HCT116 (cell line): ENCODE measurements at regions not wholly inside any gene's neighbourhood (a gene's known extent, or its start where the extent isn't known, plus 50 kb on each side); places are given as distances from the start of the nearest gene placed in this dataset.
"Not testable (repeated sequence)": the region's sequence is repeated elsewhere in the genome, so short reads cannot be mapped to it uniquely, and the experiment has no call there.

Experiments used
- ATAC-seq: fragments of 200-7000 bp; cut with Tn5 transposase; 2 replicates; pipeline ENCODE4 v1.9.1; 2020; ENCODE audit warnings: mild to moderate bottlenecking, moderate library complexity
- BruUV-seq: library from RNA; stranded (reverse); fragments of 400-500 nt; replicated peaks from 2 replicates; lab custom pipeline; 2021; lab: Mats Ljungman, UMichigan
- CTCF ChIA-PET: fragments of 300-600 bp; sonication (Branson Sonifier 250); formaldehyde crosslinking; loops from one replicate; lab custom pipeline; 2021; ENCODE audit warnings: antibody characterized with exemption; lab: Charles Lee
- POLR2A ChIA-PET: fragments of 300-600, 350-600 bp; sonication (Branson Sonifier 250); formaldehyde crosslinking; loops from one replicate; lab custom pipeline; 2021; ENCODE audit warnings: antibody characterized with exemption; lab: Charles Lee
- RAD21 ChIA-PET, 2 experiments: fragments of 300-600 bp; sonication (Branson Sonifier 250); formaldehyde crosslinking; loops; one replicate each; lab custom pipeline; 2023; ENCODE audit warnings: low total read pairs in 2 of 2; ENCODE audit not compliant: uncharacterized antibody in 2 of 2, unreplicated experiment in 2 of 2, low non-redundant PET in 1 of 2; lab: Charles Lee
- DNase-seq: peaks from one replicate; pipeline ENCODE4 v3.0.0-alpha.2; 2010; ENCODE audit warnings: low read depth, low spot score
- H2AFZ ChIP-seq: fragments of 200-600 bp; shearing (Covaris generic), sonication (generic); 2 replicates; pipeline ENCODE4 v1.6.1; 2017; ENCODE audit warnings: low read depth, mixed run types, mixed read lengths, antibody characterized with exemption, low read length; ENCODE audit not compliant: poor library complexity, severe bottlenecking
- H3K27ac ChIP-seq: 2 replicates; pipeline ENCODE4 v1.5.1; 2012; ENCODE audit warnings: low read depth, low read length
- H3K27me3 ChIP-seq: fragments of 200-600 bp; sonication (generic); 2 replicates; pipeline ENCODE4 v1.6.1; 2016; ENCODE audit warnings: mixed run types, low read length, mixed read lengths; ENCODE audit not compliant: insufficient read depth
- H3K36me3 ChIP-seq, 2 experiments: fragments of 200-500 bp in 1 of 2; fragments of 200-600 bp in 1 of 2; sonication (Bioruptor generic) in 1 of 2; sonication (generic) in 1 of 2; 2 replicates each; pipeline versions ENCODE4 v1.5.1 to v1.6.1; 2014 to 2016; ENCODE audit warnings: low read length in 2 of 2, inconsistent platforms in 1 of 2, mixed read lengths in 1 of 2, mixed run types in 1 of 2; ENCODE audit not compliant: insufficient read depth in 2 of 2, control insufficient read depth in 1 of 2
- H3K4me1 ChIP-seq, 2 experiments: fragments of 200-600 bp in 1 of 2; sonication (generic) in 1 of 2; 2 replicates each; pipeline versions ENCODE4 v1.5.1 to v1.6.1; 2012 to 2017; ENCODE audit warnings: low read length in 2 of 2, inconsistent platforms in 1 of 2, mild to moderate bottlenecking in 1 of 2, mixed read lengths in 1 of 2, mixed run types in 1 of 2, moderate library complexity in 1 of 2; ENCODE audit not compliant: insufficient read depth in 2 of 2, control insufficient read depth in 1 of 2
- H3K4me2 ChIP-seq: fragments of 200-600 bp; sonication (generic); 2 replicates; pipeline ENCODE4 v1.6.1; 2017; ENCODE audit warnings: mixed run types, low read length, mixed read lengths
- H3K4me3 ChIP-seq, 2 experiments: fragments of 200-600 bp in 1 of 2; sonication (generic) in 1 of 2; replicated peaks in 1 of 2; 2 replicates each; pipeline ENCODE4 v1.5.1; 2011 to 2016; ENCODE audit warnings: low read length in 2 of 2, control low read depth in 1 of 2, low read depth in 1 of 2, mild to moderate bottlenecking in 1 of 2, mixed read lengths in 1 of 2, mixed run types in 1 of 2
- H3K79me2 ChIP-seq: fragments of 200-600 bp; sonication (generic); 2 replicates; pipeline ENCODE4 v1.6.1; 2017; ENCODE audit warnings: mild to moderate bottlenecking, mixed run types, low read length, moderate library complexity, mixed read lengths; ENCODE audit not compliant: insufficient read depth
- H3K9ac ChIP-seq: fragments of 200-600 bp; sonication (generic); 2 replicates; pipeline ENCODE4 v1.6.1; 2016; ENCODE audit warnings: low read length, mixed read lengths
- H3K9me2 ChIP-seq: fragments of 200-600 bp; sonication (generic), shearing (Covaris generic); 2 replicates; pipeline ENCODE4 v1.6.1; 2017; ENCODE audit warnings: mixed run types, mild to moderate bottlenecking, moderate library complexity; ENCODE audit not compliant: insufficient read depth
- H3K9me3 ChIP-seq, 2 experiments: fragments of 200-500 bp in 1 of 2; fragments of 200-600 bp in 1 of 2; sonication (Bioruptor generic) in 1 of 2; sonication (generic) in 1 of 2; 2 replicates each; pipeline ENCODE4 v1.6.1; 2014 to 2017; ENCODE audit warnings: low read length in 2 of 2, mixed read lengths in 2 of 2, inconsistent platforms in 1 of 2, low read depth in 1 of 2, mild to moderate bottlenecking in 1 of 2, mixed run types in 1 of 2, moderate library complexity in 1 of 2; ENCODE audit not compliant: control insufficient read depth in 1 of 2, insufficient read depth in 1 of 2
- H4K20me1 ChIP-seq: fragments of 200-600 bp; sonication (generic), shearing (Covaris generic); 2 replicates; pipeline ENCODE4 v1.6.1; 2017; ENCODE audit warnings: mixed run types, mild to moderate bottlenecking, moderate library complexity; ENCODE audit not compliant: insufficient read depth
- ELF1 ChIP-seq: IDR thresholded peaks from 2 replicates; pipeline ENCODE4 v1.6.1; 2012; ENCODE audit warnings: low read depth, borderline replicate concordance
- YY1 ChIP-seq: IDR thresholded peaks from 2 replicates; pipeline ENCODE4 v1.6.1; 2011; ENCODE audit warnings: low read length, low read depth, moderate library complexity, mild to moderate bottlenecking; ENCODE audit not compliant: insufficient replicate concordance; ENCODE audit errors: extremely low read depth
- intact Hi-C: fragments of 100-400 bp; cut with micrococcal nuclease; formaldehyde crosslinking; loops from 2 replicates; pipeline ENCODE4 v1.10.0; 2022
- TF ChIP-seq, protein P1 (sequence below): IDR thresholded peaks from 2 replicates; pipeline ENCODE4 v1.6.1; 2012

DNA sequence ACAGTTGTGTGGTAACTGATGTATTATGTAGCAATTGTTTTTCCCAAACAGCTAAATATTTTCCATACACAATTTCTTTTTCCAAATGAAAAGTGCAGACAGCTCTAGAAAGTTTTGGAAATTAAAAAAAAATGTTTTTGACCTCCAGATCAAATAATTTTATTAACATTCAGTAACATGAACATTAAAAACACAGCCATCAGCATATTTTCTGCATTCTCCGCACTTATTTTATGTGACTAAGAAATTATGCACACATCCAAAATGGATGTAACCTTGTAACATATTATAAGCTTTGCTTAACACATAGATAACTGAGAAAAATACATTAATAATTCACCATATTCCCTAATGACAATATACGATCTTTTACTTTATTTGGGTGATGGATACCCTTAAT is 224.6 kb downstream of the VGLL3 start:
- intact Hi-C loops: no loop called here
- TF ChIP-seq ELF1: no peak
- TF ChIP-seq, protein P1, sequence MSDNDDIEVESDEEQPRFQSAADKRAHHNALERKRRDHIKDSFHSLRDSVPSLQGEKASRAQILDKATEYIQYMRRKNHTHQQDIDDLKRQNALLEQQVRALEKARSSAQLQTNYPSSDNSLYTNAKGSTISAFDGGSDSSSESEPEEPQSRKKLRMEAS: no peak
- no peak for TF ChIP-seq YY1
- DNase-seq: no peak
- no peak overlapping the region for H2AFZ ChIP-seq
- no peaks in the 10 kb centered on the region for H3K36me3 ChIP-seq
- no peaks in the 10 kb centered on the region for H3K9me3 ChIP-seq
- H3K4me1 ChIP-seq: no peaks in the 10 kb centered on the region
- no peak overlapping the region for H3K9ac ChIP-seq
- RAD21 ChIA-PET: no interaction called here
- BruUV-seq: no TSS peak
- H3K27me3 ChIP-seq: no peaks in the 10 kb centered on the region
- ATAC-seq: no peak
- H3K27ac ChIP-seq: no peak overlapping the region
- H3K4me2 ChIP-seq: no peak overlapping the region
- H3K79me2 ChIP-seq: no peaks in the 10 kb centered on the region
- no peaks in the 10 kb centered on the region for H4K20me1 ChIP-seq
- no peak overlapping the region for H3K4me3 ChIP-seq
- no peaks in the 10 kb centered on the region for H3K9me2 ChIP-seq
- CTCF ChIA-PET: no interaction called here
- POLR2A ChIA-PET: no interaction called here

DNA sequence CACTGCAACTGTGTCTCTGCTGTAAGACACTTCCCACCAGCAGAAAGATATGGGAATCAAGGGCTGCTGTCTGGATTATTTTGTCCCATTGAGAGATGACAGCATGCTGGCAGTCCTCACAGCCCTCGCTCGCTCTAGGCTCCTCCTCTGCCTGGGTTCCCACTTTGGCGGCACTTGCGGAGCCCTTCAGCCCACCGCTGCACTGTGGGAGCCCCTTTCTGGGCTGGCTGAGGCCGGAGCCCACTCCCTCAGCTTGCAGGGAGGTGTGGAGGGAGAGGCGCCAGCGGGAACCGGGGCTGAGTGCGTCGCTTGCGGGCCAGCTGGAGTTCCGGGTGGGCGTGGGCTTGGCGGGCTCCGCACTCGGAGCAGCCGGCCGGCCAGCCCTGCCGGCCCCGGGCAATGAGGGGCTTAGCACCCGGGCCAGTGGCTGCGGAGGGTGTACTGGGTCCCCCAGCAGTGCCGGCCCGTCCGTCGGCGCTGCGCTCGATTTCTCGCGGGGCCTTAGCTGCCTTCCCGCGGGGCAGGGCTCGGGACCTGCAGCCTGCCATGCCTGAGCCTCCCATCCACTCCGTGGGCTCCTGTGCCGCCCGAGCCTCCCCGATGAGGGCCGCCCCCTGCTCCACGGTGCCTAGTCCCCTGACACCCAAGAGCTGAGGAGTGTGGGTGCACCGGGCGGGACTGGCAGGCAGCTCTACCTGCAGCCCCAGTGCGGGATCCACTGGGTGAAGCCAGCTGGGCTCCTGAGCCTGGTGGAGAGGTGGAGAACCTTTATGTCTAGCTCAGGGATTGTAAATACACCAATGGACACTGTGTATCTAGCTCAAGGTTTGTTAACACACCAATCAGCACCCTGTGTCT is 233.4 kb downstream of the VGLL3 start:
- H3K9ac ChIP-seq, H4K20me1 ChIP-seq, H3K4me1 ChIP-seq, H3K4me3 ChIP-seq, H3K27ac ChIP-seq, POLR2A ChIA-PET, DNase-seq, H3K9me3 ChIP-seq, H3K79me2 ChIP-seq, ATAC-seq, H3K4me2 ChIP-seq, BruUV-seq, H3K36me3 ChIP-seq, H3K9me2 ChIP-seq, CTCF ChIA-PET, intact Hi-C loops, RAD21 ChIA-PET, H2AFZ ChIP-seq, H3K27me3 ChIP-seq: not testable (repeated sequence)
